ENCODE measurements at regions not wholly inside any gene's neighbourhood (a gene's known extent, or its start where the extent isn't known, plus 50 kb on each side); places are given as distances from the start of the nearest gene placed in this dataset.

DNA sequence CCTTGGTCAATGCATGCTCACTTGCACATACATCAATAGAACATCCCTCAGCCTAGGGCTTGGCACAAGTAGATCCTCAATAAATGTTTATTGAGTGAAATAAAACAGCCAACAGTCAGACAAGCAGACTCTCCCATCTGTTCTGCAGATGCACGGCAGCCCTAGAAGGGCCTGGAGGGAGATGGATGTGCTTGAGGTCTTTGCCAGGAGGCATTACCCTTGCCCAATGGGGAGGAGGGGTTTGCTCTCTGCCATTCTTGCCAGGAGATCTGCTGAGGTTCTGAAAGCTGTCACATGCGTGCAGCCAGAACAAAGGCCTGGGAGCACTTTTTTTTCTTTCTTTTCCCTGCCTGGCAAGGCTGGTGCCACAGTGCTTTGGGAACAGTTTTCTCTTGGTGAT, 349.3 kb upstream of the THRB start:
- DNase-seq (ENCODE audit: low spot score) = no peak

DNA sequence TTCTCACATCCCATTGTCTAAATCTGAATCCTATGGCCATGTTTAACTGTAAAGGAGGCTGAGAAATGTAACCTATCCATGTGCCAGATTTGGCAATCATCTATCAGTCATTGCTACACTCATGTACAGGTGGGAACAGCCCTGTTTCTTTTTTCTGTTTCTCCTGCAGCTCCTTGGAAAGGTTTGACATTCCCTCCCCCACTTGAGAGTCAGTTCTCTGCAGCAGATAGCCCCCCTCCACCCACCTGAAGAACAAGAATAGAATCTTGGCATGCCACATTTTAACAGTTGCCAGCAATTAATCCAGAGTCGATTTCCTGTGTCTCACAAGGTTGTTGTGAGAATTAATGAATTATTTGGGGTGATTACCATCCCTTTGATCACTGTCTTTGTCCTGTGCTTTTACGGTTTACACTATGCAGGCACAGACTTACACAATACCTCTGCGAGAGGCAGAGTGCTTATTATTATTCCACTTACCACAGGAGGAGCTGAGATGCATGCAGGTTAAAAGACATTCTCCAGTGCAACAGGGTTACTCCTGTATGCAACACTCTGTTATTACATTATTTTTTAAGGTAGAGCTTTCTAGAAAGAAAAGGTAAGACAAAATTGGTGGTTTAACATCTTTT, 351.0 kb upstream of the THRB start:
- DNase-seq (ENCODE audit: low spot score) = no peak

DNA sequence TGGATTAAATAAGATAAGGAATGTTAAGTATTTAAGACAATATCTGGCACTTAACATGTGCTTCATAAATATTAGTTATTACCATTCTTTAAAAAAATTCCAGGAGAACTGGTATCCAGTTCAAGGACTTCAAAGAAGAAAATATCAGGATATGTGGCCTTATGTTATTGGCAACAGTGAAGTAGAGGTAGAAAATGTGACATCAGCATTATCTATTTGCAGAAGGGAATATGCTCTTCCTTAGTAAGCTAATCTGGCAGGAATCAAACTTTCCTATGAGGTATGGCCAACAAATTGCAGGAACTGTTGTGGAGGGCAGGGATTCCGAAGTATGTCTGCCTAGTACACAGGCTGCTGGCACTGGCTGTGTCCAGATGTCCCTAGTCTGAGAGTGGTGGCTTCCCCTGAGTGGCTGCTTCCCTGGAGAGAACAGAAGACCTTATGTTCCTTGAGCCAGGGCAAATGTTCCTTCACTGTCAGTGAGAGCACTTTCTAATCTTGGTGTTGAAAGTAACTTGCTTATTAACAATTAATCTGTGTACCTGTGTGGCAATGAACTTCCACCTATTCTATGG, 351.7 kb upstream of the THRB start:
- DNase-seq (ENCODE audit: low spot score) = no peak

DNA sequence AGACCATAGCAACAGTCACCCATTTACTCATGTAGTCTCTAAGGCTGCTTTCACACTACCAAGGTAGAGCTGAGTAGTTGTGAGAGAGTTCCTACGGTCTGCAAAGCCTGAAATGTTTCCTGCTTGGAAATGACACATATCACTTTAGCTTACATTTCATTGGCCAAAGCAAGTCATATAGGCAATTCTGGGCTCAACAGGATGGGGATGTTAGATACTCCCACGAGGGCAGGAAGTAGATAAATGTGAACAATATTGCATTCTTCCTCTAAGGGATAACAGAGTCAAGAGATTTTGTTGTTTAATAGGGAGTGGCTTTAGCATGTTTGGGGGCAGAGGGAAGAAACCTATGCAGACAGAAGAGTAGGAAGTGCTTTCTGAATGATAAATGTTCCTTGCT, 355.6 kb upstream of the THRB start:
- no peak for DNase-seq (ENCODE audit: low spot score)

DNA sequence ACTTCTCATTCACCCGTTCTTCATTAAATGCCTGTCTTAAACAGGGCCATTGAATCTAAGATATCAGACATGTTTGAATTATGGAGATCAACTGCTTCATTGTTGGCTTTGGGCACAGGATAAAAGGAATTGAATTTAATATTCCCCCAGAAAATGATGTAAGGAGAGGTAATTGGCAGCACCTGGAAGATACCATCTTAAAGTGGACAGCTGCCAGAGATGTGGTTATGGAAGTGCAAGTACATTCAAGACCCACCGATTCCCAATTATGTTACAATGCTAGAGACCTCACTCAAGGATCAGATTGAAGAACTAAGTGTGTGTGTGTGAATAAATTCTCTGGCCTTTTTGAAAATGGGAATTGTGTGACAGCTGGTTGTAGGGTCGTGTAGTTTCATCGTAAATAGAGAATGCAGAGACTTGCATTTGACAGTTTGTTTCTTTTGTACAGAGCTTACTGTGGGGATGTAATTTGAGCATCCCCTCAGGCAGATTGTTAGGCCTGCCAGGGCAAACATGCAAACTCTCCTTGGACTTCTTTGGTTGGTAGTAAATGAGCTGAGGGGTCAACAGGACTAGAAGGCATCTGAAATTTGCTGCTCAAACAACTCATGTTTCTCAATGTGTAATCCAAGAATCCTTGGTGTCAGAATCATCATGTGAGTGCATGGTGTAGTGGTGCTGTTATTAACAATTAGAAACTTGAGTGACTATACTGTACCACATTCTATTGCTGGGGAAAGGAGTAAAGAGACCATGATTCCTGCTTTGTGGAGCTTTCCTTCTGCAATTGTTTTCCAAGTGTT, 359.2 kb upstream of the THRB start:
- DNase-seq (ENCODE audit: low spot score) = no peak

DNA sequence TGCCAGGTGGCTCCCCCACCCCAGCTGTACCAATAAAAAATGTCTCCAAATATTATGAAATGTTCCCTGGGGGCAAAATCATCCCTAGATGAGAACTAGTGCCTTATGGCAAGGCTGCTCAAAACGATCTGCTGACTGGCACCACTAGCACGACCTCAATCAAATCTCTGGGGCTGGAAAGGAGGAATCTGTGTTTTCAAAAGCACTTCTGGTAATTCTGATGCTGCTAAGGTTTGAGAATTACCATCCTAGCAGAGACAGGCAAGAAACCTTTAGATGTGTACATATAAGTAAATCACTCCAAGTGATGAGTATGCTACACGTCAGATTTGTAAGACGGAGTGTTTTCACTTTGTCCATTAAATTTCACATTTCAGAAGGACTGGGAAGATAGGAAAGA, 360.1 kb upstream of the THRB start:
- no peak for DNase-seq (ENCODE audit: low spot score)

DNA sequence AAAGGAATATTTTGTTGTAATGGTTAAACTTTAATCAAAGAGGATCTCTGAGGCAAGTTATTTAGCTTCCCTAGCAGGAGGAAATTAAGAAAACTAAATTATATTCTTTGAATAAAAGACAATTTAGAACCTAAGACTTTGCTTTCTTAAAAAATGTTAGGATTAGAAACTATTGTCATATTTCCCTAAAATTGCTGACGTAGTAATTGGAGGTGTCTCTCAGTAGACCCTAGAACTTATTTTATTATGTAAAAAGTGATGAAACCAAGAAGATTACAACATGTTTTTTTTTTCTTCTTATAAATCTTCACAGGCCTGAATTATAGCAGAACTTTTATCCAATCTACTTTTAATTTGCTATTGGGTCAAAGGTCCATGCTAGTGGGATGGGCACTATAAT, 363.3 kb upstream of the THRB start:
- DNase-seq (ENCODE audit: low spot score) = no peak

DNA sequence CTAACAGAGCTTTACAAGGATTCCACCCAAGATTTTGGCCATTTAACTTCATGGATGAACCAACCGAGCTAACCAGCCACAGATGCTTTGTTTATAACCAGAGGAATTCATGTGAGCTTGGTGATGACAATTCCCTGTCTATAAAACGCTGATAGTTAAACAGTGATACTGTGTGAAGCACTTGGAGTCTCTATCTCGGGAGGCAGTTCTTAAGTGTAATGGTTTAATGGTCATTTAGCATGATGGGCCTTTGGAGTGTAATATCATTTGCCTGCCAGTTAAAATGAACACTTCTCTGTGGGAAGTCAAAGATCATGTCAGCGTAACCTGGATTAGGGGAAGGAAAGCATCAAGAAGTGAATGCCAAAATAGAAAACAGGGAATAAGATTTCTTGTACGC, 368.6 kb upstream of the THRB start:
- DNase-seq (ENCODE audit: low spot score) = no peak

DNA sequence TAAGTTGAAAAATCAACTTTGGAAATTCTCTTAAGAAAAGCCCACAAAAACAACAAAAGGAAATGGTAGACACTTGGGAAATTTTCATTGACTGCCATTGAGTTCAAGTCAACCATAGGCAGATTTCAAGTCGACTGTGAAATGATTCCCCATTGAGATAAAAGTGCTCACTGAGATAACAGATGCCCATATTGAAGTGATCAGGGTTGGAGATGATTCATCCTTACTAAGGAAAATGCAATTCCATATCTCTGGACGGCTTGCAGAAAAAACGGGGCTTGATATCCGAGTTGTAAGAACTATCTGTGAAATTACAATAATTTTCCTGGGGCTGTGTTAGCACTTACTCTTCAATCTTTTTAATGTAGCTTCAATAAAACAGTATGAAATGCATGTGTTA, 373.1 kb upstream of the THRB start:
- DNase-seq (ENCODE audit: low spot score) = no peak

DNA sequence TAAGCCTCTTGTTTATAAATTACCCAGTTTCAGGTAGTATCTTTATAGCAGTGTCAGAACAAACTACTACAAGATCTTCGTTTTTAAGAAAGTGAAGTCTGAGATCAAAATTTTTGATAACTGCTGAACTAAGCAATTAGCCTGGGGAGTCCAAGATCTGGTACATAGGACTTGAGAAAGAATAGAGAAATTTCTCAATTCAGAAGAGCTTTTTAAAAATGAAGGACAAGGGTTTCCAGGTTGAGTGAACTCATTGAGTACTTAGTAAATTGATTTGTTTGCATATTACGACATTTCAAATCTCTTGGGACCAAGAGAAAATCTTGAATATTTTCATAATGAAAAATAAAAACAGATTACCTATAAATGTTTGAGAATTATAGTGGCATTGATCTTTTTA, 386.6 kb upstream of the THRB start:
- no peak for DNase-seq (ENCODE audit: low spot score)

DNA sequence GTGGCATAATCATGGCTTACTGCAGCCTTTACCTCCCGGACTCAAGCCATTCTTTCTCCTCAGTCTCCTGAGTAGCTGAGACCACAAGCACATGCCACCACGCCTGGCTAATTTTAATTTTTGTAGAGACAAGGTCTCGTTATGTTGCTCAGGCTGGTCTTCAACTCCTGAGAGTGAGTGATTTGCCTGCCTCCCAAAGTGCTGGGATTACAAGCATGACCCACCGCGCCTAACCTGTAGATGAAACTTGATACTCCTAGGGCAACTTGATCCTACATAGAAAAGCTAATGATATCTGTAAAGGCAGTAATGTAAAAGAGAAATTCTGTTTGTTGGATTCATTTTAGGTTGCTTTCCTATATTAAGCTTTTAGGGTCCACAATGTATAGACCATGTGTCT, 391.9 kb upstream of the THRB start:
- DNase-seq (ENCODE audit: low spot score) = no peak

DNA sequence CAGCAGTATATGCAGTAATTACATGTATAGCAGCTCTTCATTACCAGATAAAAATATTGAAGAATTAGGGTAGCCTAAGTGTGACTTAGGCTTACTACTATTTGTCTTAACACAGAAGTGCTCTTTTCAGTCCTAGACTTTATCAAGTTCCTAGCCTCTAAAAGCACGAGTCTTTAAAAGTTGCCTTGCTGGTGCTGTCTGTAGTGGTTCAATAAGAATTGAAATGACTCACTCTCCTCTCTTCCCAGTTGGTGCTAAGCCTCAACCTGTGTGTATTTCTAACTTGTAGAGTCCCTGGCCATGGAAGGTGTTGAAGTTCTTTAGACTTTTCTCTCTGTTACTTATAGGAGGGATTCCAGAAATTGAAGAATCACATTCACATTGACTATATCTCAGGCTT, 395.4 kb upstream of the THRB start:
- no peak for DNase-seq (ENCODE audit: low spot score)

DNA sequence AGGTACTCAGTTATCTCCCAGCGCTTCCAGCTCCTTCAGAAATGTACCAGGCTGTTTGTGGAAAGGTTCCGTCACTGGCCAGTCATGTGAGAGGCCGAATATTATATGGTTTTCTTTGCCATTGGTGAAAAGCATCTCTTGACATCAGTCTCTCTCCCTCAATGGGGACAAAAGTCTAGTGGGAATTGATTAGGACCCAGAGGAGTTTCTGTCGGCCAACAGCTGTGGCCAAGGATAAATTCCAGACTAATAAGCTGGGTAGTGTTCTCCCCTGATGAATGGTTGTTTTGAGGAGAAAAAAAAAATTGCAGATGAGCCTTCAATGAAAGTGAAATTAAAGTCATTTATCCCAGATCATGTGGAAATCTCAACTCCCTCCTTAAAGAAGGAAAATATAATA, 404.7 kb upstream of the THRB start:
- no peak for DNase-seq (ENCODE audit: low spot score)

DNA sequence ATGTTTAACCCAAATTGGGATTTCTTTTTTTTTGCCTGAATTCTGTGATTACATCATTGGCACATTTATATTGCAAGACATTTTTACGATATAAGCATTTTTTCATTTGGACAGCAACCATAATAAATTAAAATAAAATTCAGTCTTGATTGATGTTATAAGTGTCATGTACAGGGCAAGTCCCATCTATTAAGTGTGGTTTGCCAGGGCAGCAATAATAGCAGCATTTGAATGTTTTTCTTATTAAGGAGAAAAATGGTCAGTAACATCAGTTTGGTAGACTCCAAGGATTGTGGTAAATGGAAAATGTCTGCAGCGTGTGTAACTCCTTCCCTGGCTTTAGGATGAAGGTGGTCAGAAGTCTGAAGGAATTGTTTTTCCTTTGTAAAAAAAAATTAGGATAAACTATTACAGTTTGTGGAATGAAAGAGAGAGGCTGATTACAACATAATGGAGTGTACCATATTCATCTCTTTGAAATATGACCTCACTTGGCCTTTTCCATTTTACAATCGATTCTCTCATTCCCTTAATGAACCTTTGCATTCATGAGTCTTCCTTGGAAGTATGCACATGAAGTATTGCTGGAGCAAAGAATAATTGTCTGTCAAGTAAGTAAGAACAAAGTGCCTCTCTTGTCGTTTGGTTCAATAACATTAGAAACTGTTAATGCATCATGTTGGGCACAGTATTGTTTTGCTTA, 405.4 kb upstream of the THRB start:
- no peak for DNase-seq (ENCODE audit: low spot score)

DNA sequence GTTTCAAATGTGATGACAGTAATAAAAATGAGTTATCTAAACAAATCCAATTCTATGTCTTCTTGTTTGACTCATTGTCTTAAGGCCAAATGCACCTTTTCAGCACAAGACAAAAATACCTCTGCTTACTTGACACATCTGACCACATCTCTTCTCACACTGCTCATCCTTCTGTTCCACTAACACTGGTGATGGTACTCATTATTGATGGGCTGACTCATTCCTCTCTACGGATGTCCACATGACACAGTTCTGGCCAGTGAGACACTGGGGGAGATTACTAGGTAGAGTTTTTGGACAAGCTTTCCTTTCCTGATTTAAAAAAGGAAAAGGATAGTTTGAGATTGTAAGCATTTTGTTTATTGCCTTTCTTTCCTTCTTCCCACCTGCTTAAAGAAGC, 410.6 kb upstream of the THRB start:
- no peak for DNase-seq (ENCODE audit: low spot score)

DNA sequence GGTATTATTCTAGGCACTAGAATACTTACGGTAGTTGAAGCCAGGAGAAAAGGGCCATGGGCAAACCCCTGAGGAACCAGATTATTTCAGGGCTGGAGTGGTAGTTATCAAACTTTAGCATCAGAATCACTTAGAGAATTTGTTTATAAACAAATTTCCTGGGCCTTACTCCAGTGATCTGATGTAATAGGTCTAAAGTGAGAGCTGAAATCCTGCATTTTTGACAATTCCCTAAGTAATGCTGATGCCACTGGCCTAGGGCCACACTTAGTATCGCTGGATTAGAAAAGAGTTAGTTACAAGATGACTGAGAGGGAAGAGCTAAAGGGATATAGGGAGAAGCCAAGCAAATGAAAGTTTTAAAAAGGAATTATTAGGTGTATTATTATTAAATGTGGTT, 412.5 kb upstream of the THRB start:
- no peak for DNase-seq (ENCODE audit: low spot score)

DNA sequence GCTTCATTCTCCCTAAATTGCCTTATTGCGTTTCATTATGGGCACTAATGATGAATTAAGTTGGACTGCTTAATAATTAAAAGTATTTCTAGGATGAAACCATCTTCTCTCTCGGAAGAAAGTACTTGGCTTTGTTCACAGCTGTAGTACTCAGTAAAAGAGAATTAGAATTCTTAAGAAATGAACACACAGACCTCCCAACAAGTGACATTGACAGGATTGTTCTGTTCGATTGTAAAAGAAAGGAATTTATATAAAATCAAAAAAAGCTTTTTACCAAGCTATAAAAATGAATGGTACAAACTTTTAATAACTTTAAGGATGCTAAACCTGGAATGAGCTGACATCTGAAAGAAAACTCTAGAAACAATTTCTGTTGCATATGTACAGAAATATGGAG, 416.4 kb upstream of the THRB start:
- DNase-seq (ENCODE audit: low spot score) = no peak

DNA sequence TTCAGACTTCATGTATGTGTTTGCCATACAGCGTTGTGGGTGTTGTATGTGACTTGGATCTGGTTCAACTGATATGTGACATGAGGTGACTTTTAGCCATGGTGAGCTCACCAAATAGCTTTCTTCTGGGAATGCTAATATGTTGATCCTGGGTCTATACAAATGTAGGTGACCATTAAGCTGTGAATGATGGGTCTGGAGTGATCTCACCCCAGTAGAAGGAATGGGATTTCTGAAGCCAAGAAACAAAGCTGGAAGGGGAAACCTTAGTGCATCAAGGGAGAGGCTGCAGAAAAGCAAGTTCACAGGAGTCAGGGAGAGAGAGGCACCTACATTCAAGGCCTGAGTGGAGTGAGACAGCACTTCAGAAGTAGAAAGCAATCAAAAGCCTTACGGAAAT, 421.0 kb upstream of the THRB start:
- no peak for DNase-seq (ENCODE audit: low spot score)

DNA sequence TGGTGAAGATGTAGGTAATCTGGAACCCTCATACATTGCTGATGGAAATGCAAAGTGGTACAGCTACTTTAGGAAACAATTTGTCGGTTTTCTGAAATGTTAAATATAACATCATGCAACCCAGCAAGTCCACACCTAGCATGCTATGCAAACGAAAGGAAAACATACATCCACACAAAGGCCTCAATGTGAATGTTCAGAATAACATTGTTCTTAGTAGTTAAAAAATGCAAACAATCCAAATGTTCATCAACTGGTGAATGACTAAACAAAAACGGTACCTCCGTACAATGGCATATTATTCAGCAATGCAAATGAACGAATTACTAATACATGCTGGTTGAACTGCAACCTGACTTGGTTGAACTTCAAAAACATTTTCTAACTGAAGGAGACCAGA, 423.3 kb upstream of the THRB start:
- no peak for DNase-seq (ENCODE audit: low spot score)

DNA sequence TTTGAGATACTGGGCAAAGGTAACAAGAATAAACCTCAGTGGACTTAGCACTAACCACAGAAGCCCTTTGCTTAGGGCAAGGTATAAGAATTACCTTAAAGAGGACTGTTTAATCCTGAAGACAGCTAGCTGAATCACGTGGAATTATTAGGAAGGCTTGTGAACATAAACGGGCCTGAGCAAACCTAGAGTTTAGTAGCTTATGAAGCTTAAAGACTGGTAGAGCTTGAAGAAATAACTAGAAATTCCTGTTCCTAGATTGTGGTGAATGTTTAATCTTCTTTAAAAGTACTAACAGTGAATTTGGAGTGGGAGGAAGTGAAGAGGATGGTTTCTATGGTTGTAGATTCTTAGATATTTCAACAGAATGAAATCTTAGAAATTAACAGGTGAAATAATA, 428.9 kb upstream of the THRB start:
- no peak for DNase-seq (ENCODE audit: low spot score)

DNA sequence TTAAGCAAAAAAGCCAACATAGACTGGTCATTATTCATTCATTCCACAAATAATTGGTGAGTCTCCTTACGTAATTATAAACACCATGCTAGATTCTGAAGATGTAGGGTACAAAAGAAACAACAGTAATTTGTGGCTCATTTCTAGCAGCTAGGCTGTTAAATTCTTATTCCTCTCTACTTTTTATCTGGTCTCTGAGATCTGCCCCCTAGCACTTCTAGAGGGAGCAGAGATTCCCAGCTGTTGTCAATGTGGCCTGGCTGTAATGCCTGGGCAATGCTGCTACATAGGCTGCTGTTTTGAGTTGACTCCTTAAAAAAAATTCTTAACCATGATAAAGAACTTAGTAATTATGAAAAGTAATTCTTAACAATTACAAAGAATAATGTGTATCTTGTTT, 434.9 kb upstream of the THRB start:
- DNase-seq (ENCODE audit: low spot score) = no peak

DNA sequence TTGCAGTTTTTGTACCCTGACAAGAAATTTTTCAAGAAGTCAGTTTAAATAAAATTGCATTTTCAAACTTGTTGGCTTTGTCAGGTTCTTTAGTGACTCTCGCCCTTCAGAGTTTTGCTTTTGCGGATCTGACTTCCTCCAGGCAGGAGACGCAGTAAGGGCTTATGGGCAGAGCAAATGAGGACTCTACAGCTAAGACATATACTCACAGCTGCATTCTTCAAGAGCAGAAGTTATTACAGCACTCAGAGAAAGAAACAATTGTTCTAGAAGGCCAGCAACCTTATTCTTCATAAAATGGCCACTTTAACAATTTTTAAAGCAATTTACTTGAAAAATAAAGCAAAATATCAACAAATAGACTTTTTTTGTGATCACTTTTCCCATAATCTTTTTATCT, 438.8 kb upstream of the THRB start:
- DNase-seq (ENCODE audit: low spot score) = no peak

DNA sequence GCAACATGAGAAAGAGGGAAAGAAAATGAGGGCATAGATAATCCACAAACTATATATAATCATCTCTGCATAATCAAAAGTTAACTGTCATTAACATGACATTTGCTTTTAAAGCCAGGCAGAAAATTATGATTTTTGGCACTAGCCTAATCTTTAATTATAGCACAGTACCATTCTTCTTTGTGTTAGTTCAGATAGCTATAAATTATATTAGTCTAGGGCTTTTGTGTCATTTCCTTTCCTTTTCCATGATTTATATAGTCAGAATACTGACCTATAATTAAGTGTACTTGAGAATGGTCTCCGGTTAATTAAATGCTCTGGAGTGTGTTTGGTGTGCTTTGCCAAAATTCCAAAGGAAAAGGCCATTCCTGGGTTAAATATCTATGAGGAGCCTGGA, 441.9 kb upstream of the THRB start:
- DNase-seq (ENCODE audit: low spot score) = no peak

Measured in hepatic stellate cell (primary cell).